Keratinocyte (primary cell): ENCODE measurements at regions not wholly inside any gene's neighbourhood (a gene's known extent, or its start where the extent isn't known, plus 50 kb on each side); places are given as distances from the start of the nearest gene placed in this dataset.

Experiments used
- DNase-seq: peaks from one replicate; pipeline ENCODE4 v3.0.0-alpha.2; 2011; ENCODE audit warnings: low read depth, missing footprints, low spot score
- FAIRE-seq: peaks from 2 replicates; lab custom pipeline; 2011; peaks lifted over from hg19 to GRCh38; lab: Jason Lieb, UNC
- H2AFZ ChIP-seq: 2 replicates; pipeline ENCODE4 v1.6.0; 2012; ENCODE audit warnings: low read length, control low read depth, inconsistent platforms; ENCODE audit not compliant: control insufficient read depth
- H3K27ac ChIP-seq: 2 replicates; pipeline ENCODE4 v1.5.1; 2011; ENCODE audit warnings: low read length; ENCODE audit not compliant: control insufficient read depth, insufficient read depth
- H3K27me3 ChIP-seq: 3 replicates; pipeline ENCODE4 v1.6.0; 2011; ENCODE audit warnings: low read length; ENCODE audit not compliant: control insufficient read depth, insufficient read depth; ENCODE audit errors: extremely low read depth
- H3K36me3 ChIP-seq, 2 experiments: 2 replicates in 1 of 2; 3 replicates in 1 of 2; pipeline ENCODE4 v1.5.1; 2011; ENCODE audit warnings: low read length in 2 of 2, mild to moderate bottlenecking in 1 of 2; ENCODE audit not compliant: control insufficient read depth in 2 of 2, insufficient read depth in 2 of 2; ENCODE audit errors: extremely low read depth in 1 of 2
- H3K4me1 ChIP-seq: 3 replicates; pipeline ENCODE4 v1.5.1; 2011; ENCODE audit warnings: low read length; ENCODE audit not compliant: control insufficient read depth, insufficient read depth; ENCODE audit errors: extremely low read depth
- H3K4me2 ChIP-seq: 3 replicates; pipeline ENCODE4 v1.6.0; 2011; ENCODE audit warnings: low read depth, low read length; ENCODE audit not compliant: control insufficient read depth, insufficient read depth; ENCODE audit errors: extremely low read depth
- H3K4me3 ChIP-seq, 3 experiments: fragments of 200-600 bp in 1 of 3; sonication (generic) in 1 of 3; 2 replicates in 2 of 3; 3 replicates in 1 of 3; pipeline ENCODE4 v1.5.1; 2011 to 2016; ENCODE audit warnings: low read length in 3 of 3, mild to moderate bottlenecking in 3 of 3, control low read depth in 2 of 3, inconsistent platforms in 1 of 3, low read depth in 1 of 3, mixed read lengths in 1 of 3, mixed run types in 1 of 3, moderate library complexity in 1 of 3; ENCODE audit not compliant: control insufficient read depth in 2 of 3, insufficient read depth in 2 of 3; ENCODE audit errors: extremely low read depth in 1 of 3
- H3K79me2 ChIP-seq: 2 replicates; pipeline ENCODE4 v1.6.0; 2012; ENCODE audit warnings: low read length; ENCODE audit not compliant: control insufficient read depth, insufficient read depth
- H3K9ac ChIP-seq: 3 replicates; pipeline ENCODE4 v1.6.0; 2011; ENCODE audit warnings: low read length; ENCODE audit not compliant: control insufficient read depth, insufficient read depth; ENCODE audit errors: extremely low read depth
- H3K9me1 ChIP-seq: 3 replicates; pipeline ENCODE4 v1.6.0; 2011; ENCODE audit warnings: low read length; ENCODE audit not compliant: control insufficient read depth, insufficient read depth; ENCODE audit errors: extremely low read depth
- H3K9me3 ChIP-seq: 2 replicates; pipeline ENCODE4 v1.5.1; 2012; ENCODE audit warnings: low read depth, low read length; ENCODE audit not compliant: control insufficient read depth
- H4K20me1 ChIP-seq: 3 replicates; pipeline ENCODE4 v1.6.0; 2011; ENCODE audit warnings: low read length; ENCODE audit not compliant: control insufficient read depth, insufficient read depth; ENCODE audit errors: extremely low read depth
- EZH2 ChIP-seq: IDR thresholded peaks from one replicate; pipeline ENCODE4 v1.6.1; 2012; ENCODE audit warnings: inconsistent platforms, mild to moderate bottlenecking, low read length, moderate library complexity
- dilution Hi-C: fragments of 300-500 bp; cut with MboI; formaldehyde crosslinking; loops from one replicate; pipeline ENCODE4 v1.7.0; 2020; ENCODE audit warnings: low sequenced_read_pairs; ENCODE audit not compliant: extremely low pct_ligation_motif_present
- TF ChIP-seq, protein P1 (sequence below), 3 experiments: IDR thresholded peaks in 1 of 3; conservative IDR thresholded peaks in 1 of 3; optimal IDR thresholded peaks in 1 of 3; 2 replicates in 2 of 3; 3 replicates in 1 of 3; pipeline versions ENCODE3 to v1.5.1; 2011; ENCODE audit warnings: low read length in 3 of 3, mild to moderate bottlenecking in 3 of 3, moderate library complexity in 2 of 3, control low read depth in 1 of 3, inconsistent platforms in 1 of 3; ENCODE audit not compliant: insufficient read depth in 2 of 3; ENCODE audit errors: extremely low read depth in 1 of 3

DNA sequence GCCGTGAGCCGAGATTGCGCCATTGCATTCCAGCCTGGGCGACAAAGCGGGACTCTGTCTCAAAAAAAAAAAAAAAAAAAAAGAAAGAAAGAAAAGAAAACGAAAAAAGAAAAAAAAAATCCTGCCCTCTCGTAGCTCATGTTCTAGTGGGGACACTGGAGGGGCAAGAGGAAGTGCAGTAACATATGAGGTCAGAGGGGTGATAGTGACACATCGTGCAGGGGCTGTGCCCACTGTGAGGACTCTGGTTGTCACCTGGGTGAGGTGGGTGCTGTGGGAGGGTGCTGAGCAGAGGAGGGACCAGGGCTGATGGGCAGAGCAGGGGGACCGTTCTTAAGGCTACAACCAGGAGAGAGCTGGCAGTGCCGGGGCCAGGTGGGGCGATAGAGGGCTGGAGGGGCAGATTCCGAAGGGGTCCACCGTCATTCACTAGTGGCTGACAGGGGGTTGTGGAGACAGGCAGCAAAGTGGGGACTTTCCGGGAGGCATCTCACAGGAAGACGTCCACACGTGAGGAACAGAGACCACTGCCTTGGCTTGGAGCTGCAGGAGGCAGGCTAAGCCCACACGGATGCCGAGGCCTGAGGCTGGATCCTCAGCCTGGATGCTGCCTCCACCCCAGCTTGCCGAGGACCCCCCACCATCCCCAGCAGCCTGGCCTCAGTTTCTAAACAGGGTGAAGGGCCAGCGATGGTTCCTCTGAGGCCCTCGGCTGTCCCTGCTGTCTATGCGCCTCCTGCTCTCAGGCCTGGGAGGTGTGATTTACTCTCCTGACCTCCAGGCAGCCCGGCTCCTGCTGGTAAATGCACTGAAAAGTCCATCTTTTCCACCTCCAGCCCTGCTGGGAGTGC lies 154.3 kb upstream of the IQSEC1 start:
- Histone ChIP-seq H3K36me3 (no peaks in the 10 kb centered on the region), H4K20me1 (no peaks in the 10 kb centered on the region), H3K4me3 (no peak overlapping the region), H3K27me3 (no peaks in the 10 kb centered on the region), H3K9ac (no peak overlapping the region), H3K9me3 (no peaks in the 10 kb centered on the region), H3K4me2 (no peak overlapping the region), H3K4me1 (peaks cover 15% of the 10 kb centered on the region), H3K9me1 (no peaks in the 10 kb centered on the region), H3K79me2 (no peaks in the 10 kb centered on the region), H3K27ac (no peak overlapping the region), H2AFZ (no peak overlapping the region)
- dilution Hi-C loops = no loop called here
- no peak for FAIRE-seq
- no peak for TF ChIP-seq EZH2
- TF ChIP-seq, protein P1, sequence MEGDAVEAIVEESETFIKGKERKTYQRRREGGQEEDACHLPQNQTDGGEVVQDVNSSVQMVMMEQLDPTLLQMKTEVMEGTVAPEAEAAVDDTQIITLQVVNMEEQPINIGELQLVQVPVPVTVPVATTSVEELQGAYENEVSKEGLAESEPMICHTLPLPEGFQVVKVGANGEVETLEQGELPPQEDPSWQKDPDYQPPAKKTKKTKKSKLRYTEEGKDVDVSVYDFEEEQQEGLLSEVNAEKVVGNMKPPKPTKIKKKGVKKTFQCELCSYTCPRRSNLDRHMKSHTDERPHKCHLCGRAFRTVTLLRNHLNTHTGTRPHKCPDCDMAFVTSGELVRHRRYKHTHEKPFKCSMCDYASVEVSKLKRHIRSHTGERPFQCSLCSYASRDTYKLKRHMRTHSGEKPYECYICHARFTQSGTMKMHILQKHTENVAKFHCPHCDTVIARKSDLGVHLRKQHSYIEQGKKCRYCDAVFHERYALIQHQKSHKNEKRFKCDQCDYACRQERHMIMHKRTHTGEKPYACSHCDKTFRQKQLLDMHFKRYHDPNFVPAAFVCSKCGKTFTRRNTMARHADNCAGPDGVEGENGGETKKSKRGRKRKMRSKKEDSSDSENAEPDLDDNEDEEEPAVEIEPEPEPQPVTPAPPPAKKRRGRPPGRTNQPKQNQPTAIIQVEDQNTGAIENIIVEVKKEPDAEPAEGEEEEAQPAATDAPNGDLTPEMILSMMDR (optimal IDR thresholded peaks at IDR 0.05 in 1 of 3, IDR thresholded peaks at IDR 0.05 in 1 of 3, conservative IDR thresholded peaks at IDR 0.05 in 1 of 3; ENCODE audit: extremely low read depth in 1 of 3, insufficient read depth in 2 of 3, low read length in 3 of 3) = no peak
- DNase-seq = no peak

DNA sequence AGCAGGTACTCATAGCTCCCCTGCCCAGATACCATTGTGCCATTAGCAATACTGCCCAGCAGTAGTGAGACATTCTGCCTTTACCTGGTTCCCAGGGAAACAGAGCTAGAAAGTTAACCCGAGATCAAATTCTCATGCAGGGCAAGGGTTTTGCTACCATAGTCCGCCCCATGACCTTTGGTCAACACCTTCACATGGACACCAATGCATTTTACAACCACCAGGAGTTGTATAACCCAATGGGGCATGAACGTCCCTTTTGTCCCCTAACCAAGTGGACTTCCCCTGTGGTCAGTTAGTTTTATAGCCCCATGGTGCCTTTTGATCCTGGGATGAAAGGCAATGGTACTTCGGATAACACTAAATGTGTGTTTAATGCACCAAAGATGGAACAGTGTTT lies 151.7 kb upstream of the IQSEC1 start:
- dilution Hi-C loops = no loop called here
- Histone ChIP-seq H3K4me1 (peaks cover 9% of the 10 kb centered on the region), H3K27ac (no peak overlapping the region), H3K4me3 (no peak overlapping the region), H3K9me3 (no peaks in the 10 kb centered on the region), H4K20me1 (no peaks in the 10 kb centered on the region), H2AFZ (no peak overlapping the region), H3K36me3 (no peaks in the 10 kb centered on the region), H3K27me3 (no peaks in the 10 kb centered on the region), H3K79me2 (no peaks in the 10 kb centered on the region), H3K4me2 (no peak overlapping the region), H3K9ac (no peak overlapping the region), H3K9me1 (no peaks in the 10 kb centered on the region)
- TF ChIP-seq, protein P1 (optimal IDR thresholded peaks at IDR 0.05 in 1 of 3, IDR thresholded peaks at IDR 0.05 in 1 of 3, conservative IDR thresholded peaks at IDR 0.05 in 1 of 3; ENCODE audit: extremely low read depth in 1 of 3, insufficient read depth in 2 of 3, low read length in 3 of 3) = no peak
- no peak for TF ChIP-seq EZH2
- DNase-seq = no peak
- no peak for FAIRE-seq
